BJ (cell line): ENCODE measurements at regions not wholly inside any gene's neighbourhood (a gene's known extent, or its start where the extent isn't known, plus 50 kb on each side); places are given as distances from the start of the nearest gene placed in this dataset.

Experiments
- CTCF ChIA-PET: fragments of 350-600 bp; formaldehyde crosslinking; extraction: SDS; loops from one replicate; lab custom pipeline; 2021; ENCODE audit warnings: antibody characterized with exemption, inconsistent platforms; lab: Yijun Ruan, JAX
- POLR2A ChIA-PET: fragments of 300-600 bp; sonication (Branson Sonifier 250); formaldehyde crosslinking; extraction: SDS; loops from one replicate; lab custom pipeline; 2021; ENCODE audit warnings: antibody characterized with exemption; lab: Charles Lee
- DNase-seq: peaks from one replicate; pipeline ENCODE4 v3.0.0-alpha.2; 2011; ENCODE audit warnings: low read depth
- H3K27me3 ChIP-seq: 2 replicates; pipeline ENCODE4 v1.6.0; 2011; ENCODE audit warnings: low read length; ENCODE audit not compliant: control insufficient read depth, insufficient read depth
- H3K36me3 ChIP-seq: 2 replicates; pipeline ENCODE4 v1.5.1; 2011; ENCODE audit warnings: low read length; ENCODE audit not compliant: control insufficient read depth, insufficient read depth
- H3K4me3 ChIP-seq: 2 replicates; pipeline ENCODE4 v1.5.1; 2011; ENCODE audit warnings: low read depth, mild to moderate bottlenecking, control low read depth, low read length
- TF ChIP-seq, protein P1 (sequence below): IDR thresholded peaks from 2 replicates; pipeline ENCODE4 v1.5.1; 2011; ENCODE audit warnings: low read depth, mild to moderate bottlenecking, control low read depth, inconsistent platforms, low read length, moderate library complexity; ENCODE audit not compliant: insufficient read depth

DNA sequence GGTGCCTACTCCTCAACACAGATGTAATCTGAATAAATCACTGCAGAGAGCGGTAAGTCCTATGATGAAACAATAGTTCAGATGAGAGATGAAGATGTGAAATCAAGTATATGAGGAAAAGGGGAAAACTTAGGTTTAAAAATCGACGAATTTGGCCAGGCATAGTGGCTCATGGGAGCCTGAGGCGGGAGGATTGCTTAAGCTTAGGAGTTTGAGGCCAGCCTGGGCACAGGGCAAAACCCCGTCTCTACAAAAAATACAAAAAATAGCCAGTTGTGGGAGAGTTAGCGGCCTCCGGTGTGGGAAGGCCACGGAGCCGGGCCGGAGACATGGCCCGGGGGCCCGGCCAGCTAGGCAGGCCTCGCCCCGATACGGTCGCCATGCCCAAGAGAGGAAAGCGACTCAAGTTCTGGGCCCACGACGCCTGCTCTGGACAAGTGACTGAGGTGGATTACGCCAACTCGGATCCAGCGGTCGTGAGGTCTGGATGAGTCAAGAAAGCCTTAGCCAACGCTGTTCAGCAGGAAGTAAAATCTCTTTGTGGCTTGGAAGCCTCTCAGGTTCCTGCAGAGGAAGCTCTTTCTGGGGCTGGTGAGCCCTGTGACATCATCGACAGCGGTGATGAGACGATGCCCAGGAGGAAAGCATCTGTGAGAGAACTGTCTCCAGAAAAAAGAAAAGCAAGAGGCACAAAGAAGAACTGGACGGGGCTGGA is 62.8 kb upstream of the SUB1 start:
- ChIA-PET POLR2A (no interaction called here), CTCF (no interaction called here)
- Histone ChIP-seq H3K27me3 (no peaks in the 10 kb centered on the region), H3K36me3 (no peaks in the 10 kb centered on the region), H3K4me3 (no peak overlapping the region)
- TF ChIP-seq, protein P1, sequence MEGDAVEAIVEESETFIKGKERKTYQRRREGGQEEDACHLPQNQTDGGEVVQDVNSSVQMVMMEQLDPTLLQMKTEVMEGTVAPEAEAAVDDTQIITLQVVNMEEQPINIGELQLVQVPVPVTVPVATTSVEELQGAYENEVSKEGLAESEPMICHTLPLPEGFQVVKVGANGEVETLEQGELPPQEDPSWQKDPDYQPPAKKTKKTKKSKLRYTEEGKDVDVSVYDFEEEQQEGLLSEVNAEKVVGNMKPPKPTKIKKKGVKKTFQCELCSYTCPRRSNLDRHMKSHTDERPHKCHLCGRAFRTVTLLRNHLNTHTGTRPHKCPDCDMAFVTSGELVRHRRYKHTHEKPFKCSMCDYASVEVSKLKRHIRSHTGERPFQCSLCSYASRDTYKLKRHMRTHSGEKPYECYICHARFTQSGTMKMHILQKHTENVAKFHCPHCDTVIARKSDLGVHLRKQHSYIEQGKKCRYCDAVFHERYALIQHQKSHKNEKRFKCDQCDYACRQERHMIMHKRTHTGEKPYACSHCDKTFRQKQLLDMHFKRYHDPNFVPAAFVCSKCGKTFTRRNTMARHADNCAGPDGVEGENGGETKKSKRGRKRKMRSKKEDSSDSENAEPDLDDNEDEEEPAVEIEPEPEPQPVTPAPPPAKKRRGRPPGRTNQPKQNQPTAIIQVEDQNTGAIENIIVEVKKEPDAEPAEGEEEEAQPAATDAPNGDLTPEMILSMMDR = no peak
- no peak for DNase-seq

DNA sequence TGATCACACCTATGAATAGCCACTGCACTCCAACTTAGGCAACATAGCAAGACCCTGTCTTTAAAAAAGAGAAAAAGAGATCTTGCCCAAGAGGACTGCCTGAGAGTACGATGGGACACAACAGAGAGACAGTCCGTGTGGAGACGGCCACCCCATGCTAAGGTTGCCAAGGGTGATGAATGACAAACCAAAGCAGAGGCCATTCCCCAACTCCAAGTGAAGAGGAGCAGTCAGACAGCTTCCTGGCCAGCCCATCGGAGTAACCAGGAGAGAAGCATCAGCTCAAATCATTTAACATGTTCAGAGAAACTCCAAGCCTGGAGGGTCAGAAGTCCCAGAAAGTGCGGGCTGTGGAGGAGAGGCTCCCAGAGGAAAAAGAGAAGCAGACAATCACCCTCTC is 63.9 kb upstream of the SUB1 start:
- ChIA-PET POLR2A (no interaction called here), CTCF (interaction anchor here (0.6 kb wide), 1 partner anchor 123 kb away, joined by 4 read pairs; no protein-coding TSS in a partner anchor)
- TF ChIP-seq, protein P1 = no peak
- Histone ChIP-seq H3K27me3 (no peaks in the 10 kb centered on the region), H3K4me3 (no peak overlapping the region), H3K36me3 (no peaks in the 10 kb centered on the region)
- DNase-seq = no peak

DNA sequence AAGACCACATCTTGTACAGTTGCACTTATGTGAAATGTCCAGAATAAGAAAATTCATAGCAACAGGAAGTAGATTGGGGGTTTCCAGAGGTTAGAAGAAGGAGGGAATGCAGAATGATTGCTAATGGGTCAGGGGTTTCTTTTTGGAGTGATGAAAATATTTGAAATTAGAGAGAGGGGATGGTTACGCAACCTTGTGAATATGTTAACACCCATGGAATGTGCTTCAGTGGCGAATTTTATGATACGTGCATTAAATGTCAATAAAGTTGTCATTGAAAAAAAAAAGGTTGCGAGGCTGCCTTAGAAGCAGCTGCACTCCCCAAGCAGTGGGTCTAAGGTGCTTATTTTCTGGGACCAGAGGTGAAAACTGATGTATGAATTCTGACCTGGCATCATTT is 64.4 kb upstream of the SUB1 start:
- ChIA-PET POLR2A (no interaction called here), CTCF (no interaction called here)
- Histone ChIP-seq H3K4me3 (no peak overlapping the region), H3K27me3 (no peaks in the 10 kb centered on the region), H3K36me3 (no peaks in the 10 kb centered on the region)
- DNase-seq = no peak
- TF ChIP-seq, protein P1 = no peak

DNA sequence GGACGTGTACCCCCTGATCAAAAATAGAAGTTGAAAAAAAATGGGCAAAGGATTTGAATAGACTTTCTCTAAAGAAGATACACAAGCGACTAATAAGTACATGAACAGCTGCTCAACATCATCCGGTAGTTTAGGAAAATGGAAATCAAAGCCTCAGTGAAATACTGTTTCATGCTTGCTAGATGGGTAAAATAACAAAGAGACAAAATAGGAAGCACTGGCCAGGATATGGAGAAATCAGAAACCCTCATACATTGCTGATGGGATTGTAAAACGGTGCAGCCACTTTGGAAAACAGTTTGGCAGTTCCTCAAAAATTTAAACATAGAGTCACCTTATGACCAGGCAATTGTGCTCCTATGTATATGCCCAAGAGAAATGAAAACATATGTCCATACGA is 65.0 kb upstream of the SUB1 start:
- CTCF ChIA-PET = interaction anchor here (0.6 kb wide), 1 partner anchor 99 kb away, joined by 4 read pairs; no protein-coding TSS in a partner anchor
- TF ChIP-seq, protein P1 = no peak
- Histone ChIP-seq H3K27me3 (no peaks in the 10 kb centered on the region), H3K36me3 (no peaks in the 10 kb centered on the region), H3K4me3 (no peak overlapping the region)
- no peak for DNase-seq
- POLR2A ChIA-PET = no interaction called here

DNA sequence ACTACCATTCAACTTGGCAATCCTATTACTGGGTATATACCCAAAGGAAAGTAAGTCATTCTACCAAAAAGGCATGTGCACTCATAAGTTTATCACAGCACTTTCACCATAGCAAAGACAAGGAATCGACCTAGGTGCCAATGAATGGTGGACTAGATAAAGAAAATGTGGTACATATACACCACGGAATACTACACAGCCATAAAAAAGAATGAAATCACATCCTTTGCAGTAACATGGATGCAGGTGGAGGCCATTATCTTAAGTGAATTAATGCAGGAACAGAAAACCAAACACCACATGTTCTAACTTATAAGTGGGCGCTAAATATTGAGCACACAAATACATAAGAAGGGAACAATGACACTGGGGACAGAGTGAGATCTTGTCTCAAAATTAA is 65.8 kb upstream of the SUB1 start:
- Histone ChIP-seq H3K36me3 (no peaks in the 10 kb centered on the region), H3K4me3 (no peak overlapping the region), H3K27me3 (no peaks in the 10 kb centered on the region)
- DNase-seq = no peak
- ChIA-PET CTCF (no interaction called here), POLR2A (no interaction called here)
- TF ChIP-seq, protein P1 = no peak
